HG03460 (cell line): ENCODE measurements at regions not wholly inside any gene's neighbourhood (a gene's known extent, or its start where the extent isn't known, plus 50 kb on each side); places are given as distances from the start of the nearest gene placed in this dataset.

Experiments
- ATAC-seq: cut with Tn5 transposase; IDR thresholded peaks from one replicate; pipeline ENCODE4 v1.9.1; 2021; ENCODE audit not compliant: unreplicated experiment

GRCh38 chr18:76203552-76203951, 291.5 kb downstream of the ZNF516 start:
- no peak for ATAC-seq

- no peak for ATAC-seq
Observed at GRCh38 chr18:76202322-76202721, 292.7 kb downstream of the ZNF516 start.

GRCh38 chr18:76195601-76196000, 299.4 kb downstream of the ZNF516 start:
- ATAC-seq = no peak

- no peak for ATAC-seq
Observed at GRCh38 chr18:76188097-76188496, 306.9 kb downstream of the ZNF516 start.

GRCh38 chr18:76179257-76179656, 315.8 kb downstream of the ZNF516 start:
- no peak for ATAC-seq

GRCh38 chr18:76177160-76177559, 317.9 kb downstream of the ZNF516 start:
- no peak for ATAC-seq

GRCh38 chr18:76174451-76174850, 320.6 kb downstream of the ZNF516 start:
- no peak for ATAC-seq

GRCh38 chr18:76169733-76170132, 325.3 kb downstream of the ZNF516 start:
- no peak for ATAC-seq

- ATAC-seq = no peak
Observed at GRCh38 chr18:76167845-76168621, 327.0 kb downstream of the ZNF516 start.

- no peak for ATAC-seq
Observed at GRCh38 chr18:76167410-76167809, 327.6 kb downstream of the ZNF516 start.

GRCh38 chr18:76162886-76163285, 332.2 kb downstream of the ZNF516 start:
- ATAC-seq = no peak

GRCh38 chr18:76161983-76162382, 333.1 kb downstream of the ZNF516 start:
- no peak for ATAC-seq

- no peak for ATAC-seq
Observed at GRCh38 chr18:76153691-76154090, 341.4 kb downstream of the ZNF516 start.

- no peak for ATAC-seq
Observed at GRCh38 chr18:76149734-76150133, 345.3 kb downstream of the ZNF516 start.

- ATAC-seq = no peak
Observed at GRCh38 chr18:76149284-76149683, 345.8 kb downstream of the ZNF516 start.

- ATAC-seq = no peak
Observed at GRCh38 chr18:76145521-76146376, 349.3 kb downstream of the ZNF516 start.

- ATAC-seq = no peak
Observed at GRCh38 chr18:76144844-76145243, 350.2 kb downstream of the ZNF516 start.

GRCh38 chr18:76142611-76143010, 352.4 kb downstream of the ZNF516 start:
- ATAC-seq = no peak

GRCh38 chr18:76139844-76140243, 355.2 kb downstream of the ZNF516 start:
- ATAC-seq = no peak

GRCh38 chr18:76137216-76137615, 357.8 kb downstream of the ZNF516 start:
- ATAC-seq = no peak

GRCh38 chr18:76136701-76137100, 358.3 kb downstream of the ZNF516 start:
- ATAC-seq = no peak

GRCh38 chr18:76134628-76135027, 360.4 kb downstream of the ZNF516 start:
- no peak for ATAC-seq
